GM23338 (cell line): ENCODE measurements at regions not wholly inside any gene's neighbourhood (a gene's known extent, or its start where the extent isn't known, plus 50 kb on each side); places are given as distances from the start of the nearest gene placed in this dataset.

Experiments
- ATAC-seq: fragments of 200-7000 bp; cut with Tn5 transposase; 3 replicates; pipeline ENCODE4 v1.9.1; 2020
- DNase-seq: peaks from one replicate; pipeline ENCODE4 v3.0.0-alpha.2; 2015; ENCODE audit warnings: low spot score
- H2AFZ ChIP-seq: fragments of 200-600 bp; sonication (generic); 2 replicates; pipeline ENCODE4 v1.8.0; 2016; ENCODE audit warnings: antibody characterized with exemption, mild to moderate bottlenecking, moderate library complexity
- H3F3A ChIP-seq: fragments of 200-600 bp; sonication (generic); replicated peaks from 2 replicates; pipeline ENCODE4 v1.8.0; 2017; ENCODE audit warnings: antibody characterized with exemption, mixed run types, low read depth
- H3K27ac ChIP-seq: fragments of 200-600 bp; sonication (generic); 2 replicates; pipeline ENCODE4 v1.6.1; 2016; ENCODE audit warnings: low read depth
- H3K27me3 ChIP-seq: fragments of 200-600 bp; sonication (generic); 2 replicates; pipeline ENCODE4 v1.8.0; 2016; ENCODE audit warnings: mild to moderate bottlenecking, mixed run types, moderate library complexity; ENCODE audit not compliant: insufficient read depth
- H3K36me3 ChIP-seq: fragments of 200-600 bp; sonication (generic); 2 replicates; pipeline ENCODE4 v1.8.0; 2016; ENCODE audit warnings: mild to moderate bottlenecking; ENCODE audit not compliant: insufficient read depth
- H3K4me1 ChIP-seq: fragments of 200-600 bp; sonication (generic); 2 replicates; pipeline ENCODE4 v1.8.0; 2016; ENCODE audit warnings: mild to moderate bottlenecking, moderate library complexity; ENCODE audit not compliant: insufficient read depth
- H3K4me2 ChIP-seq: fragments of 200-600 bp; sonication (generic); 2 replicates; pipeline ENCODE4 v1.7.1; 2017; ENCODE audit warnings: mixed run types
- H3K4me3 ChIP-seq: fragments of 200-600 bp; sonication (generic); 2 replicates; pipeline ENCODE4 v1.6.1; 2016; ENCODE audit warnings: mixed run types
- H3K79me2 ChIP-seq: fragments of 200-600 bp; sonication (generic); replicated peaks from 2 replicates; pipeline ENCODE4 v1.8.0; 2017; ENCODE audit warnings: mild to moderate bottlenecking; ENCODE audit not compliant: insufficient read depth
- H3K9me2 ChIP-seq: fragments of 200-600 bp; sonication (generic); 2 replicates; pipeline ENCODE4 v1.8.0; 2017; ENCODE audit not compliant: insufficient read depth
- H4K20me1 ChIP-seq: fragments of 200-600 bp; sonication (generic); replicated peaks from 2 replicates; pipeline ENCODE4 v1.8.0; 2017; ENCODE audit warnings: mild to moderate bottlenecking; ENCODE audit not compliant: insufficient read depth
- H3K27ac Mint-ChIP-seq: 2 replicates; pipeline ENCODE4 v1.8.0; 2020; ENCODE audit warnings: inconsistent platforms, mild to moderate bottlenecking, moderate library complexity, mixed read lengths
- H3K27me3 Mint-ChIP-seq: 3 replicates; pipeline ENCODE4 v1.8.0; 2022; ENCODE audit warnings: low read depth, mild to moderate bottlenecking, moderate library complexity, mixed read lengths, inconsistent platforms; ENCODE audit not compliant: insufficient read depth, poor library complexity
- H3K36me3 Mint-ChIP-seq: 3 replicates; pipeline ENCODE4 v1.8.0; 2021; ENCODE audit warnings: low read depth, mild to moderate bottlenecking, inconsistent platforms, moderate library complexity, mixed read lengths
- H3K4me1 Mint-ChIP-seq: 3 replicates; pipeline ENCODE4 v1.8.0; 2020; ENCODE audit warnings: mild to moderate bottlenecking, inconsistent platforms, mixed read lengths
- H3K4me3 Mint-ChIP-seq: 3 replicates; pipeline ENCODE4 v1.8.0; 2021; ENCODE audit warnings: moderate library complexity, mild to moderate bottlenecking, inconsistent platforms, mixed read lengths
- H3K9me3 Mint-ChIP-seq: 3 replicates; pipeline ENCODE4 v1.8.0; 2020; ENCODE audit warnings: moderate library complexity, mild to moderate bottlenecking, inconsistent platforms, mixed read lengths
- CREB1 ChIP-seq: fragments of 250-450 bp; sonication (Bioruptor Pico); IDR thresholded peaks from 2 replicates; pipeline ENCODE4 v1.5.0; 2020; ENCODE audit warnings: low read depth, mild to moderate bottlenecking, moderate library complexity
- CTCF ChIP-seq, 2 experiments: fragments of 200-600 bp in 1 of 2; sonication (generic) in 1 of 2; conservative IDR thresholded peaks; 2 replicates each; pipeline versions ENCODE4 v1.5.1 to v1.6.1; 2016 to 2017; ENCODE audit warnings: antibody characterized with exemption in 2 of 2, low read depth in 2 of 2, mild to moderate bottlenecking in 2 of 2, moderate library complexity in 1 of 2
- EZH2 ChIP-seq: fragments of 200-600 bp; sonication (generic); IDR thresholded peaks from one replicate; pipeline ENCODE4 v1.8.0; 2017; ENCODE audit warnings: antibody characterized with exemption, mild to moderate bottlenecking, low read depth; ENCODE audit not compliant: unreplicated experiment
- EZH2phosphoT487 ChIP-seq: fragments of 200-600 bp; sonication (generic); IDR thresholded peaks from one replicate; pipeline ENCODE4 v1.8.1; 2018; ENCODE audit warnings: antibody characterized with exemption; ENCODE audit not compliant: unreplicated experiment
- NANOG ChIP-seq: IDR thresholded peaks from 2 replicates; pipeline ENCODE4 v1.6.1; 2016; ENCODE audit warnings: antibody characterized with exemption, borderline replicate concordance
- STAT1 ChIP-seq: IDR thresholded peaks from one replicate; pipeline ENCODE4 v1.6.1; 2016; ENCODE audit warnings: antibody characterized with exemption; ENCODE audit not compliant: unreplicated experiment
- ZNF331 ChIP-seq: fragments of 250-450 bp; sonication (Bioruptor Pico); IDR thresholded peaks from 2 replicates; pipeline ENCODE4 v1.5.0; 2020; ENCODE audit warnings: low read depth, mild to moderate bottlenecking, moderate library complexity
- TF ChIP-seq, protein P1 (sequence below): IDR thresholded peaks from 2 replicates; pipeline ENCODE4 v1.6.1; 2016; ENCODE audit warnings: antibody characterized with exemption
- TF ChIP-seq, protein P2 (sequence below): IDR thresholded peaks from one replicate; pipeline ENCODE4 v1.6.1; 2018; ENCODE audit warnings: antibody characterized with exemption; ENCODE audit not compliant: unreplicated experiment

DNA sequence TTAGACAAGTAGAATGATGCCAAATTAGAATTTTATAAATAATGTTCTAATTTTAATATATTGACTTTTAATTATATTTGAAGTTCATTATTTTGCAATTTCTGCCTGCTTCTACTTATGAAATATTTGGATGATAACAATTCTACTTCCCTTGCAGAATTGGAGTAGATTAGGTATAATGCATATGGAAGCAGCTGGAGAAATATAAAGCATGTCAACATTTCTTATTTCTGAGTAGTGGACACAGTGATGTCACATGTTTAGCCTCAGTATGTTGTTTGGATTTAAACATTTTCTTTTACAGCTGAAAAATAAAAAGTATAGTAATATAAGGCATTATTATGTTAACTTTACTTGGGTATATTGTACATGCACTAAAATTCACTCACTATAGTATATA lies 344.2 kb upstream of the E2F7 start (continued):
- TF ChIP-seq, protein P1, sequence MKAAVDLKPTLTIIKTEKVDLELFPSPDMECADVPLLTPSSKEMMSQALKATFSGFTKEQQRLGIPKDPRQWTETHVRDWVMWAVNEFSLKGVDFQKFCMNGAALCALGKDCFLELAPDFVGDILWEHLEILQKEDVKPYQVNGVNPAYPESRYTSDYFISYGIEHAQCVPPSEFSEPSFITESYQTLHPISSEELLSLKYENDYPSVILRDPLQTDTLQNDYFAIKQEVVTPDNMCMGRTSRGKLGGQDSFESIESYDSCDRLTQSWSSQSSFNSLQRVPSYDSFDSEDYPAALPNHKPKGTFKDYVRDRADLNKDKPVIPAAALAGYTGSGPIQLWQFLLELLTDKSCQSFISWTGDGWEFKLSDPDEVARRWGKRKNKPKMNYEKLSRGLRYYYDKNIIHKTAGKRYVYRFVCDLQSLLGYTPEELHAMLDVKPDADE: no peak
- TF ChIP-seq, protein P2, sequence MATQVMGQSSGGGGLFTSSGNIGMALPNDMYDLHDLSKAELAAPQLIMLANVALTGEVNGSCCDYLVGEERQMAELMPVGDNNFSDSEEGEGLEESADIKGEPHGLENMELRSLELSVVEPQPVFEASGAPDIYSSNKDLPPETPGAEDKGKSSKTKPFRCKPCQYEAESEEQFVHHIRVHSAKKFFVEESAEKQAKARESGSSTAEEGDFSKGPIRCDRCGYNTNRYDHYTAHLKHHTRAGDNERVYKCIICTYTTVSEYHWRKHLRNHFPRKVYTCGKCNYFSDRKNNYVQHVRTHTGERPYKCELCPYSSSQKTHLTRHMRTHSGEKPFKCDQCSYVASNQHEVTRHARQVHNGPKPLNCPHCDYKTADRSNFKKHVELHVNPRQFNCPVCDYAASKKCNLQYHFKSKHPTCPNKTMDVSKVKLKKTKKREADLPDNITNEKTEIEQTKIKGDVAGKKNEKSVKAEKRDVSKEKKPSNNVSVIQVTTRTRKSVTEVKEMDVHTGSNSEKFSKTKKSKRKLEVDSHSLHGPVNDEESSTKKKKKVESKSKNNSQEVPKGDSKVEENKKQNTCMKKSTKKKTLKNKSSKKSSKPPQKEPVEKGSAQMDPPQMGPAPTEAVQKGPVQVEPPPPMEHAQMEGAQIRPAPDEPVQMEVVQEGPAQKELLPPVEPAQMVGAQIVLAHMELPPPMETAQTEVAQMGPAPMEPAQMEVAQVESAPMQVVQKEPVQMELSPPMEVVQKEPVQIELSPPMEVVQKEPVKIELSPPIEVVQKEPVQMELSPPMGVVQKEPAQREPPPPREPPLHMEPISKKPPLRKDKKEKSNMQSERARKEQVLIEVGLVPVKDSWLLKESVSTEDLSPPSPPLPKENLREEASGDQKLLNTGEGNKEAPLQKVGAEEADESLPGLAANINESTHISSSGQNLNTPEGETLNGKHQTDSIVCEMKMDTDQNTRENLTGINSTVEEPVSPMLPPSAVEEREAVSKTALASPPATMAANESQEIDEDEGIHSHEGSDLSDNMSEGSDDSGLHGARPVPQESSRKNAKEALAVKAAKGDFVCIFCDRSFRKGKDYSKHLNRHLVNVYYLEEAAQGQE: no peak
- TF ChIP-seq ZNF331 (CRISPR knock-in tag) (no peak), EZH2phosphoT487 (no peak), EZH2 (no peak), CTCF (conservative IDR thresholded peaks at IDR 0.05; ENCODE audit: low read depth in 2 of 2) (no peak), CREB1 (CRISPR knock-in tag) (no peak), NANOG (no peak), STAT1 (no peak)

DNA sequence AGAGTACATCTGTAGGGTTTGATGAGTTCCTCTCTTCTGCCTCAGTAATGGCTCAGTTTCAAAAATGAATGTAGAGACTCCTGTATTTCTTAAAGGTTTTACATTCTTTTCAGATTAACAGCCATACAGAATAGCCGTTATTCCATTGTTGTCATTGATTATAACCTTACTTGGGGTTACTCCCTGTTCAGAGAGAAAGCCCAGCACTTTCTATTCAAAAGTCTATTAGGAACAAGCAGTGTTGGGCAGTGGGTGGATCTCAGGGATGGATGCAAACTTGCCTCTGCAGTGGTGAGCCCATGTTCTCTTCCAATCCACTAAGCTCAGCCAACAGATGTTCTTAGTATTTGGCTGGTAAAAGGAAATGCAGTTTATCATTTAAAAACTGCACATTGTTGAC lies 342.6 kb upstream of the E2F7 start:
- H3K4me1 Mint-ChIP-seq: peaks cover 17% of the 10 kb centered on the region
- H3K4me3 Mint-ChIP-seq: no peak overlapping the region
- H3K9me2 ChIP-seq: no peaks in the 10 kb centered on the region
- DNase-seq: no peak
- H3K36me3 Mint-ChIP-seq: no peaks in the 10 kb centered on the region
- H3F3A ChIP-seq: no peaks in the 10 kb centered on the region
- H3K36me3 ChIP-seq: no peaks in the 10 kb centered on the region
- H3K27me3 ChIP-seq: no peaks in the 10 kb centered on the region
- no peaks in the 10 kb centered on the region for H4K20me1 ChIP-seq
- no peak overlapping the region for H3K4me2 ChIP-seq
- H3K79me2 ChIP-seq: no peaks in the 10 kb centered on the region
- H2AFZ ChIP-seq: no peak overlapping the region
- H3K27ac Mint-ChIP-seq: no peak overlapping the region
- H3K4me3 ChIP-seq: no peak overlapping the region
- H3K9me3 Mint-ChIP-seq: no peaks in the 10 kb centered on the region; the same call in 2 of the 3 replicates
- H3K27me3 Mint-ChIP-seq: peaks cover 3% of the 10 kb centered on the region
- ATAC-seq: no peak
- peak overlapping the region; percentile 33; the same call in 1 of the 2 replicates for H3K27ac ChIP-seq
- peaks cover 29% of the 10 kb centered on the region for H3K4me1 ChIP-seq
- TF ChIP-seq ZNF331 (CRISPR knock-in tag) (no peak), CTCF (conservative IDR thresholded peaks at IDR 0.05; ENCODE audit: low read depth in 2 of 2) (no peak), NANOG (no peak), EZH2 (no peak), EZH2phosphoT487 (no peak)
